DMS79 (cell line): ENCODE measurements at regions not wholly inside any gene's neighbourhood (a gene's known extent, or its start where the extent isn't known, plus 50 kb on each side); places are given as distances from the start of the nearest gene placed in this dataset.
"Not testable (repeated sequence)": the region's sequence is repeated elsewhere in the genome, so short reads cannot be mapped to it uniquely, and the experiment has no call there.

Experiments used
- DNase-seq: peaks from one replicate; lab custom pipeline; 2025; lab: John Stamatoyannopoulos, UW

DNA sequence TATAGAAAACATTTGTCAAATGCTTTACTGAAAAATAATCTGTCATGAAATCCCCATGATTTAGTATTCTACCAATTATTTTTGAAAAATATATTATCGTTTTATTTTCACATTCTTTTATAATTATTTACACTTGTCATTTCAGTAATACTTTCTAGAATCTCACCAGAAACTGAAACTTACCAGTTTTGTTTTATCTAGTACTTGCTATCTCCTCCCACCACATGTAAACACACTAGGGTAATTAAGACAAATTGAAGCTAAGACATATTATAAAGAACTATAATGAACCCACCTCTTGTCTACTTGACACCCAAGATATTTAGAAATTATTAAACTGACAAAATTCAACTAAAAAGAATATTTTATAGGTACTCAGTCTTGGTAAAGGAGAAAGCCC is 51.5 kb upstream of the GRM3 start:
- no peak for DNase-seq

DNA sequence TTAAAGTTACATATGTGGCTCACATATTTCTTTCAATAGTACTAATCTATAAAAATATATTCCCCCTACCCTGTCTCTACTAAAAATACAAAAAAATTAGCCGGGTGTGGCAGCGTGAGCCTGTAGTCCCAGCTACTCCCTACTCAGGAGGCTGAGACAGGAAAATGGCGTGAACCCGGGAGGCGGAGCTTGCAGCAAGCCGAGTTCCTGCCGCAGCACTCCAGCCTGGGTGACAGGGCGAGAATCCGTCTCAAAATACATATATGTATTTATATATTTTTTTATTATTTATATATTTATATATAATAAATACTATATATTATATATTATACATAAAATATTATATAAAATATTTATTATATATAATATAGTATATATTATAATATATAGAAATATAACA is 69.7 kb upstream of the GRM3 start:
- no peak for DNase-seq

DNA sequence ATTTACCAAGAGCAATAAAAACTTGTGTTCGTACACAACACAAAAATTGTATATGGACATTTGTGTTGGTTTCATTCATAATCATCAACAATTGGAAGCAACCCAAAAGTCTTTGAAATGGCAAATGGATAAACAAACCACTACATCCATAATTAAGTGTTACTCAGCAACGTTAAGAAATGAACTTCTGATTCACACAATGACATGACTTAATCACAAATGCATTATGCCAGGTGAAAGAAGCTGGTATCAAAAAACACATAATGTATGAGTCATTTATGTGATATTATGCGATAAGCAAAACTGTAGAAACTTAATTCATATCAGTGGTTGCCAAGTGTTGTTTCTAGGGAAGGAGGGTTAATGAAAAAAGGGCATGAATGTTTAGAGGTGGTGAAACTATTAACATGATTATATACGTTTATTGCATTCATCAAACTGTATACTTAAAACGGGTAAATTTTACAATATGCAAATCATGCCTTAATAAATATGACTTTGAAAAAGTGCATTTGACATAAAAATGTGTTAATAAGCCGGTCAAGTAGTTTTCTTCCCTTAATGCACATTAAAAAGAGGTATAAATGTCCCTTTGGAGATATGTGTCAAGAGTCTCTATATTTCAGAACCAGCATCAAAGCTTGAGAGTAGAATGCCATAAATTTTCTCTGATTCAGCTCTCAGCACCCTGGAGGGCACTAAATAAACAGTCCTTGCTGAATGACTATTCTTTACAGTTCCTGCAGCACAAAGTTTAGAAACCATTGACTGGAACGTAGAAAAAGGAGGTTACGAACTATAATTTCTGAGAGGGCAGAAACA is 84.8 kb upstream of the GRM3 start:
- DNase-seq: no peak

DNA sequence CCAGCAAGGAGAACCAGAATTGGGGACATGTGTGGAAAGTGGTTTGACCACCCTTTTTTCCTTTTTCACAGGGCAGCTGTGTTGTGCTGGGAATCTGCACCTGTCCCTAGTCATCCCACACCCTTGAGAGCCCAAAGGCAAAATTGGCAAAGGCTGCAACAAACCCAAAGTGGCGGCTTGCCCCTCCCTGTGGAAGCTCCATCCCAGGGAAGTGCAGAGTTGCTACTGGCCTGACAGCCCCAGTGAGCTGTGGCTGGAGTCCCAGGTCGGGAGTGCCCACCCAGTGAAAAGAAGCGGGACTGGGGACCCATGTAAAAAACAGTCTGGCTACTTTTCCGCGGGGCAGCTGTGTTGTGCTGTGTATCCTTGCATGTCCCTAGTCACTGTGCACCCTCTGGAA is 109.1 kb upstream of the GRM3 start:
- no peak for DNase-seq

DNA sequence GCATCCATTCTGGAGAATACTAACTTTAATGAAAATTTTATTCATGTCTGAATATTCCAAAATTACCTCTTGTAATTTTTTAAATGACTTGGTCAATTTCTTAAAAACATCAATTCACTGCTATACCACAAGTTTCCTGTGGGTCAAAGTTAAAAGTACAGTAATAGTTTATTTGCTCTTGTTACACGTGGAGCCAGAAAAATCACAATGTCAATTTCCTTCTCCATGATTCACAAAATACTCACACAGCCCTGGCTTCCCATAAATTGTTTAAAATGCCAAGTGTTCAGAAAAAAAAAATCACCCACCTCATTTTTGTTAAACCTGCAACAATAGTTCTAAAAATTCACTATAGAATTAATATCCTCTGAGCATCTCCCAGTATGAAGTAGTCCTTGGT is 139.5 kb upstream of the GRM3 start:
- no peak for DNase-seq

DNA sequence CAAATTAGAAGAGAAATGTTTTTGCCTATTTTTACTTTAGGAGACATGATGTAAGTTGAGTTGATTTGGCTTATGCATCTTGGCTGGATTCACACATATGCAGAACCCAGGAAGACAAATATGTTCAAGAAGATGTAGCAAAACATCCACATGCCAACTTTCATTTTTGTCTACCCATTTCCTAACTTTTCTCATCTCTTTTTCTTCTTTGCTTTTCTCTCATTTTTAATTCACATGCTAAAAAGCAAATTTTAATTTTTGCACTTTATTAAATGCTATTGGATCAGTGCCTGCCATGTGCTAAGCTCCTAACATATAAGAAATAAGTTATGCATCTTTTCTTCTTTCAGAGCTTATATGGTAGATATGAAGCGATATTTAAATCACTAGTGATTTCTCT is 143.7 kb upstream of the GRM3 start:
- no peak for DNase-seq

DNA sequence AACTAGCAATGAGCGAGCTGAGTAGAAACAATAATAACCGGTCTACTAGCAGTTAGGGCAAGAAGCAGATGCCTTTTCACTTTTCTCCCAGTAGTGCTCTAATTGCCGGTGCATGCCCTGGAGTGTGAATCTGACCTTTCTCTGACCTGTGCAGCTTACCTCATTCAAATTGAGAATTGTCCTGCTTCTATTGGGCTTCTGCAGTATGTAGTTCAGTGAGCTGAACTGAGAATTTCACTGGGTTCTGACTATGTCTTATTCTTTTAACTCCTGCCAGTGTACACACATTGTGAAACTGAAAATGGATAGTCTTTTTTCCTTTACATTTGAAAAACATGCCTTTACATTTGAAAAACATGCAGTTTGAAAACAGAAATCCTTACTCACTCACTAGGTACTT is 157.9 kb upstream of the GRM3 start:
- DNase-seq: no peak

DNA sequence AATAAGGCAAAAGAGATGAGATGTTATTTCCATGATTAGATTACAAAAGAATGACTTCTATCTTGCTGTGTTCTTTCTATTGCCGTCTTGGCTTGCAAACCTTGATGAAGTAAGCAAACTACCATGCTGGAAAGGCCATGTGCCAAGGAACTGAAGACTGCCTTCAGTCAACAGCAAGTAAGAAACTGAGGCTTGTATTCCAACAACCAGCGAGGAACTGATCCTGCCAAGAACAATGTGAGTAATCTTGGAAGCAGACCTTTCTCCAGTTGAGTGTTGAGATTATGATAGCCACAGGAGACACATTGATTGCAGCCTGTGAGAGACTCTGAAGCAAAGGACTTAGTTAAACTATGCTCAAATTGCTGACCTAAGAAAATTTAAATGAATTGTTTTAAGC is 164.6 kb upstream of the GRM3 start:
- DNase-seq: no peak

DNA sequence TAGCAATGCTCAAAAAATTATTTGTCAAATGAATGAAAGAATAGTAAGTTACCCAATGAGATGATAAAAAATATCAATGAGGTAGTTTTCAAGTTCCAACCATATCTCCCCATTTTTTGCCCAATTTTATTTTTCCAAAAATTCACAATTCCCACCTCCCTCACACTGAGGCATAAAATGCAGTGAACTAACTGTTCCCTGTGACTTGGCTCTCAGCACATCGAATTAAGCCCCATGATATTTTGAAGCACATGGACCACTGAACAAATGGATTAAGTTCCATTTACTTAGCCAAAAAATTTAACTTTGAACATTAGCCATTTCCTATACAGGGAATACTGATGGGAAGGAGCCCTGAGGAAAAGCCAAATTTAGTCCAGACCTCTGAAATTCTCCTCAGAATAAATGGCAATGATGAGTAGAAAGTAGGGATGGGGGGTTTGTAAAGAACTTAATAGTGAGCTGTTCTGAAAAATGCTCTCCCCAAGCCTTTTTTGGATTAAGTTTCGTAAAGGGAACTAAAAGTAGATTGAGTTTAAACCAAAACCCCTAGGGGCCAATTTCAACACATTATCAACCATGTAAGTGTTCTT is 166.3 kb upstream of the GRM3 start:
- DNase-seq: no peak

DNA sequence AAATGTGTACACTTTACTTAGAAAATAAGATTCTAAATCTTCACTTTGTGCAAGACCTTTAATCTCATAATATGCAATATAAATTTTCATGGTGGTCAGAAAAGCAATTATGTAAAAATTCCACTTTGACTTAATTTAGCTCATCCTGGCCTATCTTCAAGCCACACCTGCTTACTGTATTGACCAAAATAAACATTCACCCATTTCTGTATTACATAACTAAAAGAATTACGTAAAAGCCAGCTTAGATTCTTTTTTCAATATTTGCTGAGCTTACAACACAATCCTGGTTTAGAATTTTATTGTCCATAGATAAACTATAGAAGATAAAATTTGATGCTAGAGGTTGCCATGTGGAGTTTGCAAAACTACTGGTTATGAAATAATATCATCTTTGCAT is 172.9 kb upstream of the GRM3 start:
- DNase-seq: no peak

DNA sequence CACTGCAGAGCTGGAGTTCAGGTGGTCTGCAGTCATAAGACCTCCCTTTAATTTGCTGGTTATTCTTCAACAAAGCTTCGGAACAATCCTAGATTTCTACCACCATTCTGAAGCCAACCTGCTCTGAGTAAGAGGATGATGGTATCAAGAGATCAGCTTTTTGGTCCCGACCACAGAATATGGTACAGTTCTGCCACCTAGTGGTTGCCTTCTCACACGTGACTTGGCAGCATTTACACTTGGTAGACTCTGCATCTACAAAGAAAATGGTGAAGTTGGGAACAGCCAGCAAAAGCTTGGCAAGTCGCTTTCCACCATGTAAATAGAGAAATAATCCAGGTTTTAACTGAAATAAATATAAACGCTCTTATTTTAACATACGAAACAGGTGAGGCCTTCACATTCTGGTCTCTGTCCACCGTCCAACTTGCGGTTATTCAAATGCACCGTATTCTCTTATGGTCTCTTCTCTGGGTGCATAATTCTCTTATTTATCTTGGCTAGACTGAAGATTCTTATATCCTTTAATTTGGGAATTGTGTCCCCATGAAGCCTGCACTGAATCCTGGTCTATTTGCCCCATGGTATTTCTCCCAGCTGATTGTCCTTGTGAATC is 173.9 kb upstream of the GRM3 start:
- DNase-seq: no peak

DNA sequence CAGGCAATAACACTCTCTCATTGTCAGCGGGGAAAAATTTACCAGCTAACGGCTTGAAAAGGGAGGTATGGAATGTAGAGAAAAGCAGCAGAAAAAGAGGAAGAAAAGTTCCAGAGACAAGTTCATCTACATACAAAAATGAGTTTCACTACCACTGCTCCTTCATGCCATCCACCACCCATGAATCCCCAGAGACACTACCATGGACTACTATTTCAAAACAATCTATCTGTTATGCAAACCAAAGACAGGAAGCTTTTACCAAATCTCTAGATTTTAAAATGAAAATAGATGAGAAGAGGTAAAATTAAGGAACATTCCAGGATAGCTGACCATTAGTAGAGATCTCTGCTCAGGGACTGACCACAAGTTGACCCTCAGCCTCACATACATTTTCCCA is 189.0 kb upstream of the GRM3 start:
- DNase-seq: no peak

DNA sequence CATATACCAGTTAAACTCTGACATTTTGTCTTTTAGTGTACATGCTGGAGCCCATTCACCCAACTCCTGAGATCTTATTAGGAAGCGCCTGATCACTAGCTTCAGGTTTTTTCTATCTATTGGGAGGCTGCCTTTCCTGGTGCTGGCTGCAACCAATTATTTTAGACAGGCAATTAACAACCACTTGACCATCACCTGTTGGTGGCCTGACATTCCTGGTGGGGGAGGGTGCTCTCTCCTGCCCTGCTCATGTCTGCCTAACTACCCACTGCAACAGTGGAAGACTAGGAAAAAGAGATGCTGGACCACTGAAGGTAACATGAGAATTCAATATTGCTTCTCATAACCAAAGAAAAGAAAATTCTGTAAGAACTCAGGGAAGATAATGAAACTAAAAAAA is 190.3 kb upstream of the GRM3 start:
- DNase-seq: no peak

DNA sequence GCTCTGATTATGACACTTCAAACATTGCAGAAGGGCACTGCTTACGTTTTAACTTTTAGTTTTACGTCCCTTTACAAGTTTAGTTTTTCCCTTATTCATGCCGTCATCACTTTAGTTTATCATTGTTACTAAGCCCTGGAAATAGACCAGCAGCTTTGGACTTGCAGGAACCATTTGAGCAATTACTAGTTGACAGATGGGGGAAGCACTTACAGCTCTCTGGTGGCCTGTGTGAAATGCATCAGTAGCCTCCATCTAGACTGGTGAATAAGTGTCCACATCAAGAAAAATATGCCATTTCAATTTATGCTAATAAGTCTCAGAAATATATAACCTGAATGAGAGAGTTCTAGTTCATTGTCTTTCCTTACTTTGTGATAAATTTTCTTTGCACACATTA is 194.9 kb upstream of the GRM3 start:
- DNase-seq: no peak

DNA sequence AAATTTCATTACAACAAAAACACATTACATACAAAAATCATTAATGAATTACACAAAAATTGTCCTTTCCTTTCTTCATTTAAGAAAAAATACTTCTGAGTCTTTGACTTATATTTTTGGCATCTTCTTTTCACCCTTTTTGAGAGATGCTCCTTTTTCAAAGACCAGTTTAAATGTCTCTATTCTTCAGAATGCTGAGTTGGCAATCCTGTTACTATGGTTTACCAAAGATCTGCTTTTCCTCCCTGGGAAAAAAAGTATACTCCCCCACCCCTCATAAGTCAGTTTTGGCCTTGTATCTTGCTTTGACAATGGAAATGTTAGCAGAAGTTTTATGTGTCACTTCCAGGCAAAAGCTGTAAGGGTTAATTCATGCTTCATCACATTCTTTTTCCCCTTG is 198.4 kb upstream of the GRM3 start:
- no peak for DNase-seq

DNA sequence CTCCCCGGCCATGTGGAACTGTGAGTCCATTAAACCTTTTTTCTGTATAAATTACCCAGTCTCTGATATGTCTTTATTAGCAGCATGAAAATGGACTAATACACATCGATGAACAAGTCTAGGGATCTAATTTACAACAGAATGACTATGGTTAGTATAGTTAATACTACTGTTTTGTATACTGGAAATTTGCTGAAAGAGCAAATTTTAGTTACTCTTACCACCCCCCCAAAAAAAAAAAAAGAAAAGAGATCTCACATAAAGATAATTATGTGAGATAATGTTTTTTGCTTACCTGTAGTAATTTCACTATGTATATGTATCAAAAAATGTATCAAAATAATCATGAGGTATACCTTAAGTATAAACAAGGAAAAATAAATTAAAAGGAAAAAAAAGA is 199.5 kb upstream of the GRM3 start:
- no peak for DNase-seq

DNA sequence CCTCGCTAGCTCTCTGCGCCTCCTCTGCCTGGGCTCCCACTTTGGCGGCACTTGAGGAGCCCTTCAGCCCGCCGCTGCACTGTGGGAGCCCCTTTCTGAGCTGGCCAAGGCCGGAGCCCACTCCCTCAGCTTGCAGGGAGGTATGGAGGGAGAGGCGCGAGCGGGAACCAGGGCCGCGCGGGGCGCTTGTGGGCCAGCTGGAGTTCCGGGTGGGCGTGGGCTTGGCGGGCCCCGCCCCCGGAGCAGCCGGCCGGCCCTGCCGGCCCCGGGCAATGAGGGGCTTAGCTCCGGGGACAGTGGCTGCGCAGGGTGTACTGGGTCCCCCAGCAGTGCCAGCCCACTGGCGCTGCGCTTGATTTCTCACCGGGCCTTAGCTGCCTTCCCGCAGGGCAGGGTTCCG is 203.3 kb upstream of the GRM3 start:
- not testable (repeated sequence) for DNase-seq

DNA sequence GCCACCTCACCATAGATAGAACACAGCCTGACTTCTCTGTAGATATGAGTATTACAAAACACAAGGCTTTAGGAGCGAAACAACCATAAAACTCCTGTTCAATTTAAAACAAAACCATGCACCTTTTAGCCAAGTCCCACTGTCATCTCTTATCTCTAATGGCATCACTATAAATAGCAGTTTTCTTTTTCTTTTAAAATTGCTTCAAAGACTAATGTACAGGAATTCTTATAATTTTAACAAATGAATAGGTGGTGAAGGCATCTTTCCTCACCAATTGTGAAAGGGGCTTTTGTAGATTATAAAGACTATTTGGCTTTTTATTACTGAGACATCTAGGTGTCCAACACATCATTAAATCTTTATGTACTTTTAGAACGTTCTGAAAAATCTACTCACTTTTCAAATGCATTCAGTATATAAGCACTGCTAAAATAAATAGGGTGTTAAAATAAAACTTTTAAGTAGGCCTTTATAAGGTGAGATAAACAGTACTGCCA is 205.7 kb upstream of the GRM3 start:
- DNase-seq: no peak

DNA sequence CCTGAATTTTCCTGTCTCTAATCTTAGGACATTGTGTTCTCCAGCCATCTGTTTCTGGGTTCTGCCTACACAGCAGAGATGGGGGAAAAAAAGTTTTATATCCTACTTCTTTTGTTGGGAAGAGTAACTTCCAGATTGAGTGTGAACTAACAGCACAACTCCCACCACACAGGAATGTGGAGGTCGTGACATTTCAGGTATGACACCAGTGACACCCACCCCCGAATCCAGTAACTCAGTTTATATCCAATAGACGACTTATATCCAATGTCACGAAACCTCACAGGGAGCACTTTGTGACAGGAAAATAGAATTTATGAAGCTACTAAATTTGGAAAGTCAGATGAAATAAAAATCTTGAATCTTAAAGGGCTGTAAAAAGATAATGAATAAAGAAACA is 211.9 kb upstream of the GRM3 start:
- no peak for DNase-seq

DNA sequence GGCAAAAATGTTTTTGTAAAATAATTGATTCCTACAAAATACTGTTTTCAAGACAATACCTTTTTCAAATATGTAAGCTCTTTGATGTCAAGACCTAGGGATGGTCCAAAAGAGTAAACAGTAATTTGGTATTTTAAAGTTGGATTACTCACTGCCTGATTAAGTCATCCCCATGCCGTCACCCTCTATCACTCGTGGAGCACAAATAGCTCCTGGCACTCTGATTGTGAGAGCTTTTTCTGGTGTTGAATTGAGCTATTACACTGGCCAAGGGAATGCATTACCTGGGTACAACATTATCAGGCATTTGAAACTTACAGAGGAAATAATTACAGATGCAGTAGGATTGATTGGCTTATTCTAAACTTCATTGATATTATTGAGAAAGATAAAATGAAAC is 231.9 kb upstream of the GRM3 start:
- DNase-seq: no peak

DNA sequence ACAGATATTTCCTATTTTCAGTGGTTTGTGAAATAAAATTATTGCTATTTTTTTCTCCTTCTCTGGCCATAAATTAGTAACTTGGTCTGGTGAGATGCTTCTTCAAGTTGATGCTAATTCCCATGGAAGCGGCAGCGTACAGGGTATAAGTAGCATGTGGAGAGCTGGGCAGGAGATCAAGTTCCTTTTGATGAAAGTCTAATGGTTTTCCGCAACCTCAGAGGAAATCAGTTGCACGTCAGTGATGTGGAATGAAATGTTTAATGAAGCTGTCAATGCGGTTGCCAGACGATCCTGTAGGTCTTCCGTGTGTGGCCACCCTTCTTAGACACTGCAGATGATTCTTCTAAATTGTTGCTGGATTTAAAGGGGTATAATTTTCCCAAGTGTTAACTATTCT is 236.4 kb upstream of the GRM3 start:
- no peak for DNase-seq

DNA sequence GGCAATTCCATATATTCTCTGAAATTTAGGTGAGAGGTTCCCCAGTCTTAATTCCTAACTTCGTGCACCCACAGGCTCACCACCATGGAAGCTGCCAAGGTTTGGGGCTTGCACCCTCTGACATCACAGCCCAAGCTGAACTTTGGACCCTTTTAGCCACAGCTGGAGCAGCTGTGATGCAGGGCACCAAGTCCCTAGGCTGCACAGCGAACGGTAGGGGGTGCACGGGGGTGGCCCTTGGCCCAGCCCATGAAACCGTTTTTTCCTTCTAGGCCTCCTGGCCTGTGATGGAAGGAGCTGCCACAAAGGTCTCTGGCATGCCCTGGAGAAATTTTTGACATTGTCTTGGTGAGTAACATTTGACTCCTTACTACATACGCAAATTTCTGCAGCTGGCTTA is 251.9 kb upstream of the GRM3 start:
- no peak for DNase-seq

DNA sequence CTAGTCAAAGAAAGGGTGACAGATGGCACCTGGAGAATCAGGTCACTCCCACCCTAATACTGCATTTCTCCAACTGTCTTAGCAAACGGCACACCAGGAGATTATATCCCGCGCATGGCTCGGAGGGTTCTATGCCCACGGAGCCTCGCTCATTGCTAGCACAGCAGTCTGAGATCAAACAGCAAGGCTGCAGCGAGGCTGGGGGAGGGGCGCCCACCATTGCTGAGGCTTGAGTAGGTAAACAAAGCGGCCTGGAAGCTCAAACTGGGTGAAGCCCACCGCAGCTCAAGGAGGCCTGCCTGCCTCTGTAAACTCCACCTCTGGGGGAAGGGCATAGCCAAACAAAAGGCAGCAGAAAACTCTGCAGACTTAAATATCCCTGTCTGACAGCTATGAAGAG is 268.1 kb upstream of the GRM3 start:
- not testable (repeated sequence) for DNase-seq

DNA sequence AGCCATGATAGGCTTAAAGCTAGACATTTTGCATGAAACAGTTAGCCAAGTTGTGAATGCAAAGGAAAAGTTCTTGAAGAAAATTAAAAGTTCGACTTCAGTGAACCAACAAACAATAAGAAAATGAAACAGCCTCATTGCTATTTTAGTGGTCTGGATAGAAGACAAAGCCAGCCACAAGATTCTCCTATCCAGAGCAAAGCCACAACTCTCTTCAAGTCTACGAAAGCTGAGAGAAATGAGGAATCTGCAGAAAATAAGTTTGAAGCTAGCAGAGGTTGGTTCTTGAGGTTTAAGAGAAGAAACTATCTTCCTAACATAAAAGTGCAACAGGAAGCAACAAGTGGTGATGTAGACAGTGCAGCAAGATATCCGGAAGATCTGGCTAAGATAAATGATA is 271.4 kb upstream of the GRM3 start:
- DNase-seq: no peak
